Right lung (tissue), 2 donors: ENCODE measurements at regions not wholly inside any gene's neighbourhood (a gene's known extent, or its start where the extent isn't known, plus 50 kb on each side); places are given as distances from the start of the nearest gene placed in this dataset.

Source experiments
- DNase-seq, 2 donors: peaks; one replicate each; pipeline ENCODE4 v3.0.0-alpha.2; 2013

GRCh38 chr20:57856658-57857057 lies 146.8 kb upstream of the PMEPA1 start:
- no peak for DNase-seq

- DNase-seq, result no peak
Measured at GRCh38 chr20:57851796-57852195, 142.0 kb upstream of the PMEPA1 start.

- DNase-seq, result no peak
Measured at GRCh38 chr20:57851025-57851682, 141.3 kb upstream of the PMEPA1 start.

GRCh38 chr20:57849521-57850215 lies 139.9 kb upstream of the PMEPA1 start:
- no peak for DNase-seq

GRCh38 chr20:57849121-57849520 lies 139.3 kb upstream of the PMEPA1 start:
- DNase-seq, result no peak

- DNase-seq, result no peak
Measured at GRCh38 chr20:57848282-57848681, 138.5 kb upstream of the PMEPA1 start.

- DNase-seq, result no peak
Measured at GRCh38 chr20:57847104-57847503, 137.3 kb upstream of the PMEPA1 start.

GRCh38 chr20:57844626-57845596 lies 135.1 kb upstream of the PMEPA1 start:
- no peak for DNase-seq

GRCh38 chr20:57843941-57844625 lies 134.3 kb upstream of the PMEPA1 start:
- DNase-seq, result no peak

- DNase-seq, result no peak
Measured at GRCh38 chr20:57842720-57843119, 132.9 kb upstream of the PMEPA1 start.

GRCh38 chr20:57841297-57841866 lies 131.6 kb upstream of the PMEPA1 start:
- DNase-seq, result no peak

GRCh38 chr20:57840504-57841296 lies 130.9 kb upstream of the PMEPA1 start:
- no peak for DNase-seq

- no peak for DNase-seq
Measured at GRCh38 chr20:57840066-57840465, 130.3 kb upstream of the PMEPA1 start.

- peak; percentile 33 to 42 for DNase-seq
Measured at GRCh38 chr20:57838670-57839151, 128.9 kb upstream of the PMEPA1 start.

GRCh38 chr20:57837208-57838035 lies 127.6 kb upstream of the PMEPA1 start:
- no peak for DNase-seq

- DNase-seq, result no peak
Measured at GRCh38 chr20:57835588-57836455, 126.0 kb upstream of the PMEPA1 start.

- DNase-seq, result no peak
Measured at GRCh38 chr20:57835074-57835452, 125.2 kb upstream of the PMEPA1 start.

GRCh38 chr20:57834306-57835073 lies 124.7 kb upstream of the PMEPA1 start:
- no peak for DNase-seq
